Right atrium auricular region (tissue), 2 donors: ENCODE measurements at regions not wholly inside any gene's neighbourhood (a gene's known extent, or its start where the extent isn't known, plus 50 kb on each side); places are given as distances from the start of the nearest gene placed in this dataset.

Experiments
- DNase-seq: peaks from one replicate; pipeline ENCODE4 v3.0.0-alpha.2; 2019; ENCODE audit warnings: low spot score
- H3K27ac ChIP-seq, 2 donors: fragments of 200-600 bp; sonication (generic); 1 replicate in 1 of 2; 2 replicates in 1 of 2; pipeline ENCODE4 v1.5.1; 2016 to 2019
- H3K27me3 ChIP-seq, 2 donors: fragments of 200-600 bp; sonication (generic); one replicate each; pipeline versions ENCODE4 v1.5.1 to v1.6.0; 2017 to 2019
- H3K36me3 ChIP-seq: fragments of 200-600 bp; sonication (generic); one replicate; pipeline ENCODE4 v1.5.1; 2016
- H3K4me1 ChIP-seq, 2 donors: fragments of 200-600 bp; sonication (generic); one replicate each; pipeline versions ENCODE4 v1.5.1 to v1.6.0; 2017 to 2019
- H3K4me3 ChIP-seq, 2 donors: fragments of 200-600 bp; sonication (generic); 1 replicate in 1 of 2; 2 replicates in 1 of 2; pipeline ENCODE4 v1.5.1; 2017 to 2019; ENCODE audit warnings: mild to moderate bottlenecking in 1 of 2, moderate library complexity in 1 of 2
- H3K9me3 ChIP-seq, 2 donors: fragments of 200-600 bp; sonication (generic); one replicate each; pipeline ENCODE4 v1.5.1; 2019
- CTCF ChIP-seq, 2 donors: fragments of 200-600 bp; sonication (generic); IDR thresholded peaks; one replicate each; pipeline ENCODE4 v1.5.1; 2019; ENCODE audit warnings: antibody characterized with exemption in 2 of 2

DNA sequence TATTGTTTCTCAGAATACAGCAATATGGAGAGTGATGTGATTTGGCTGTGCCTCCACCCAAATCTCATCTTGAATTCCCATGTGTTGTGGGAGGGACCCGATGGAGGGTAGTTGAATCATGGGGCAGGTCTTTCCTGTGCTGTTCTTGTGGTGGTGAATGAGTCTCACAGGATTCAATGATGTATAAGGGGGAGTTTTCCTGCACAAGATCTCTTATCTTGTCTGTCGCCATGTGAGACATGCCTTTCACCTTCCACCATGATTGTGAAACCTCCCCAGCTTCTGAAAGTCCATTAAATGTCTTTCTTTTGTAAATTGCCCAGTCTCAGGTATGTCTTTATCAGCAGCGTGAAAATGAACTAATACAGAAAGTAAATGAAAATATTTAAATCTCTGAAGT is 234.8 kb upstream of the TENT5A start:
- Histone ChIP-seq H3K27me3 (no peaks in the 10 kb centered on the region), H3K9me3 (no peaks in the 10 kb centered on the region), H3K4me3 (no peak overlapping the region), H3K4me1 (no peaks in the 10 kb centered on the region), H3K27ac (no peak overlapping the region), H3K36me3 (no peaks in the 10 kb centered on the region)
- no peak for TF ChIP-seq CTCF (IDR thresholded peaks at IDR 0.05)
- no peak for DNase-seq

DNA sequence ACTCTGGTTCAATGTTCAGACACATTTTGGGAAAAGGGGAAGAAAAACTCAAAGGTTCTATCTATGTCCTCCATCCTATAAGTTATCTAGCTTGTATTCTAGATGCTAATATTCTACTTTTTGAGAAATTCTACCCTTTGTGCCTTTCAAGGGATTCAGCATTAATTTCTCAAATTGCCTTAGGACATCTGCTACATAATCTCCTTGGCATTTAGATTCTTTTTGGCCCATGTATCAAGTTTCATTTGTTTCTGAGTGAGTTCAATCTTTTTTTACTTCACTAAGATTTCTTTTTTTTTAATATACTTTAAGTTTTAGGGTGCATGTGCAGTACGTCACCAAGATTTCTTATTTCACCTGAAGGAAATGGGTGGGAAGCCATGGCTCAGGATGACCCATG is 232.7 kb upstream of the TENT5A start:
- H3K9me3 ChIP-seq = peaks cover 0 to 1% of the 10 kb centered on the region in 2 donors

GRCh38 chr6:81984599-81984998 is 232.1 kb upstream of the TENT5A start:
- H3K36me3 ChIP-seq = no peaks in the 10 kb centered on the region
- no peak overlapping the region for H3K27ac ChIP-seq
- no peaks in the 10 kb centered on the region for H3K27me3 ChIP-seq
- no peak for DNase-seq
- no peak for TF ChIP-seq CTCF (IDR thresholded peaks at IDR 0.05)
- no peaks in the 10 kb centered on the region for H3K4me1 ChIP-seq
- peaks cover 0 to 7% of the 10 kb centered on the region in 2 donors for H3K9me3 ChIP-seq
- no peak overlapping the region for H3K4me3 ChIP-seq

More for the DNA sequence above, 232.7 kb upstream of the TENT5A start:
- no peaks in the 10 kb centered on the region for H3K27me3 ChIP-seq
- no peak overlapping the region for H3K27ac ChIP-seq
- H3K4me3 ChIP-seq = no peak overlapping the region
- DNase-seq = no peak
- no peaks in the 10 kb centered on the region for H3K4me1 ChIP-seq
- H3K36me3 ChIP-seq = no peaks in the 10 kb centered on the region
- TF ChIP-seq CTCF (IDR thresholded peaks at IDR 0.05) = no peak

DNA sequence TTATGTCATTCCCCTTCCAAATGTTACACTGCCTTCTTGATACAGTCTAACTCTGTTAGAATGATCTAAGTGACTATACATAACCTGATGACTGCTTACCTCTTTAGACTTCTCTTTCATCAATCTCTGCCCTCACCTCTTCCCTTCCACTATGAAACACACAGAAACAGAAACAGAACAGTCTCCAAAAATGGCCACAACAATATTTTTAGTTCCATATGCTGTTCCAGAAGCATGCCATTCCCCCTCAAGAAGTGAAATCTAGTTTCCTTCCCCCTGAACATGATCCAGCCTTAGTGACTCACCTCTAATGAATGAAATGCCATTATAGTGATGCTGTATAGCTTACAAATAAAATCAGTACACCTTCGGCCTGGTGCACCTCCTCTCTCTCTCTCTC is 229.3 kb upstream of the TENT5A start:
- DNase-seq = no peak
- H3K27ac ChIP-seq = no peak overlapping the region
- no peaks in the 10 kb centered on the region for H3K4me1 ChIP-seq
- H3K27me3 ChIP-seq = no peaks in the 10 kb centered on the region
- no peaks in the 10 kb centered on the region for H3K36me3 ChIP-seq
- no peak overlapping the region for H3K4me3 ChIP-seq
- no peak for TF ChIP-seq CTCF (IDR thresholded peaks at IDR 0.05)
- peaks cover 0 to 14% of the 10 kb centered on the region in 2 donors for H3K9me3 ChIP-seq

DNA sequence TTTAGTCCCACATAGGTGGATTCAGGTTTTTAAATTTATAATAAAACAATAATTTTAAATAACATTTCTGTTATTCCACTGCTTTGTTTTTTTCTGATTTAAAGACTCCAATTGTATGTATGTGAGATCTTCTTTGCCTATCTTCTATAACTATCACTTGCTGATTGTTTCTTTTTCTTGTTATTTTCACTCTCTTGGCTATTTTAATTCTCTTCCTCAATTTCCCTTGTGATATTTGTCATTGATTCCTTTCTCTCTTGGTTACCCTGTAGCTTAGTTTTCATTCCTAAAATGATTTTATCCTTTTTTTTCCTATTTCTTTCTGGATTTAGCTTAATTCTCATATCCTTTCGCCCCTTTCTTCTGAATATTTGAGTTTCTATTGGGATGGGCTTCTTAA is 227.3 kb upstream of the TENT5A start:
- Histone ChIP-seq H3K27ac (no peak overlapping the region), H3K4me1 (no peaks in the 10 kb centered on the region), H3K27me3 (no peaks in the 10 kb centered on the region), H3K9me3 (peaks cover 0 to 17% of the 10 kb centered on the region in 2 donors), H3K4me3 (no peak overlapping the region), H3K36me3 (no peaks in the 10 kb centered on the region)
- no peak for DNase-seq
- TF ChIP-seq CTCF (IDR thresholded peaks at IDR 0.05) = no peak

DNA sequence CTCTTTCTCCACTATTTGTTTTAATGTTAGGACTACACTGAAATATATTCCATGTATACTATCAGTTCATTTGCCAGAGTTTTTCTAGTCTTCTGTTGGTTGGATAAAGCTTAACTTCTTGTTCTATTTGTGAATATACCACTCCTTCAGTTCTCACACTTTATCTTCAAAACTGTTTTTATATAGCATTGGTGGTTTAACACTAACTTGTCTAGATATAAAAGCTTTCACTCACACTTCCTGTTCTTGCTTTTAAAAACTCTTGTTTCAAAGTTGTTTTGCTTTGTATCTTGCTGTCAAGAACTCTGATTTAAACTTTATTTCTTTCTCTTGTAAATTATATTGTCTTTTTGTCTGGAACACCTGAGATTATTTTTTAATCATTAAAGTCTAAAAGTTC is 226.8 kb upstream of the TENT5A start:
- no peak for DNase-seq
- Histone ChIP-seq H3K4me3 (no peak overlapping the region), H3K27me3 (no peaks in the 10 kb centered on the region), H3K27ac (no peak overlapping the region), H3K36me3 (no peaks in the 10 kb centered on the region), H3K4me1 (no peaks in the 10 kb centered on the region), H3K9me3 (peaks cover 0 to 18% of the 10 kb centered on the region in 2 donors)
- no peak for TF ChIP-seq CTCF (IDR thresholded peaks at IDR 0.05)
